Trophoblast cell (in vitro differentiated cells and primary cell): ENCODE measurements at regions not wholly inside any gene's neighbourhood (a gene's known extent, or its start where the extent isn't known, plus 50 kb on each side); places are given as distances from the start of the nearest gene placed in this dataset.

Experiments
- DNase-seq, 2 donors: peaks; one replicate each; pipeline ENCODE4 v3.0.0-alpha.2; 2016
- H2AFZ ChIP-seq: 2 replicates; pipeline ENCODE4 v1.6.1; 2013; ENCODE audit warnings: low read length, moderate library complexity, mild to moderate bottlenecking; ENCODE audit not compliant: insufficient read depth, poor library complexity
- H2AK5ac ChIP-seq: 2 replicates; pipeline ENCODE4 v1.6.1; 2013; ENCODE audit warnings: mild to moderate bottlenecking, low read length
- H2BK120ac ChIP-seq: 2 replicates; pipeline ENCODE4 v1.6.1; 2013; ENCODE audit warnings: low read length, mild to moderate bottlenecking, moderate library complexity; ENCODE audit not compliant: insufficient read depth, poor library complexity
- H2BK12ac ChIP-seq: 2 replicates; pipeline ENCODE4 v1.6.1; 2013; ENCODE audit warnings: mild to moderate bottlenecking, low read length, moderate library complexity
- H2BK5ac ChIP-seq: 2 replicates; pipeline ENCODE4 v1.6.1; 2013; ENCODE audit warnings: low read length, low read depth, moderate library complexity, mild to moderate bottlenecking; ENCODE audit not compliant: poor library complexity
- H3K14ac ChIP-seq: 2 replicates; pipeline ENCODE4 v1.6.1; 2013; ENCODE audit warnings: mild to moderate bottlenecking, low read length
- H3K18ac ChIP-seq: 2 replicates; pipeline ENCODE4 v1.6.1; 2013; ENCODE audit warnings: mild to moderate bottlenecking, low read length
- H3K23ac ChIP-seq: 2 replicates; pipeline ENCODE4 v1.6.1; 2013; ENCODE audit warnings: low read length
- H3K27ac ChIP-seq: 2 replicates; pipeline ENCODE4 v1.5.1; 2013; ENCODE audit warnings: low read depth, mild to moderate bottlenecking, inconsistent platforms, low read length, moderate library complexity
- H3K27me3 ChIP-seq: 2 replicates; pipeline ENCODE4 v1.6.1; 2013; ENCODE audit warnings: inconsistent platforms, mild to moderate bottlenecking, low read length, moderate library complexity; ENCODE audit not compliant: insufficient read depth
- H3K36me3 ChIP-seq, 2 experiments: 1 replicate in 1 of 2; 2 replicates in 1 of 2; pipeline ENCODE4 v1.6.1; 2013; ENCODE audit warnings: low read length in 2 of 2, mild to moderate bottlenecking in 2 of 2, moderate library complexity in 1 of 2; ENCODE audit not compliant: insufficient read depth in 2 of 2, control insufficient read depth in 1 of 2
- H3K4ac ChIP-seq: 2 replicates; pipeline ENCODE4 v1.6.1; 2013; ENCODE audit warnings: low read depth, mild to moderate bottlenecking, low read length, moderate library complexity
- H3K4me1 ChIP-seq, 2 experiments: 1 replicate in 1 of 2; 2 replicates in 1 of 2; pipeline ENCODE4 v1.6.1; 2013; ENCODE audit warnings: low read length in 2 of 2, mild to moderate bottlenecking in 2 of 2, moderate library complexity in 1 of 2; ENCODE audit not compliant: insufficient read depth in 2 of 2, control insufficient read depth in 1 of 2
- H3K4me2 ChIP-seq: 2 replicates; pipeline ENCODE4 v1.6.1; 2013; ENCODE audit warnings: inconsistent platforms, mild to moderate bottlenecking, low read length, moderate library complexity
- H3K4me3 ChIP-seq: 2 replicates; pipeline ENCODE4 v1.5.1; 2013; ENCODE audit warnings: mild to moderate bottlenecking, low read depth, low read length, inconsistent platforms
- H3K79me1 ChIP-seq: one replicate; pipeline ENCODE4 v1.6.1; 2013; ENCODE audit warnings: low read length
- H3K79me2 ChIP-seq: 2 replicates; pipeline ENCODE4 v1.6.1; 2013; ENCODE audit warnings: low read length, mild to moderate bottlenecking; ENCODE audit not compliant: control insufficient read depth, insufficient read depth, poor library complexity
- H3K9ac ChIP-seq: 2 replicates; pipeline ENCODE4 v1.6.1; 2013; ENCODE audit warnings: mild to moderate bottlenecking, low read length
- H3K9me3 ChIP-seq: 2 replicates; pipeline ENCODE4 v1.6.1; 2013; ENCODE audit warnings: low read depth, mild to moderate bottlenecking, control low read depth, inconsistent platforms, low read length; ENCODE audit not compliant: insufficient read depth
- H4K12ac ChIP-seq: 2 replicates; pipeline ENCODE4 v1.6.1; 2013; ENCODE audit warnings: low read depth, mild to moderate bottlenecking, low read length, moderate library complexity
- H4K8ac ChIP-seq: 2 replicates; pipeline ENCODE4 v1.6.1; 2013; ENCODE audit warnings: low read depth, mild to moderate bottlenecking, low read length, moderate library complexity
- H4K91ac ChIP-seq: one replicate; pipeline ENCODE4 v1.6.1; 2013; ENCODE audit warnings: low read depth, mild to moderate bottlenecking, low read length, moderate library complexity
- WGBS: extraction: QIAGEN DNeasy Blood & Tissue Kit; methylation state at CpG from one replicate; pipeline ENCODE4 v1.1.7; 2013; ENCODE audit warnings: missing lambda C conversion rate; ENCODE audit not compliant: insufficient read length, insufficient coverage; ENCODE audit errors: extremely low coverage; 5-methylcytosine and 5-hydroxymethylcytosine counted together

GRCh38 chr13:104310861-104311260 is 1244.6 kb upstream of the SLC10A2 start:
- no peak overlapping the region for H2AK5ac ChIP-seq
- H3K18ac ChIP-seq, result no peak overlapping the region
- peaks cover 0 to 2% of the 10 kb centered on the region in 2 experiments for H3K36me3 ChIP-seq
- no CpG with 5 or more reads among the region's 2 CpGs for WGBS
- H3K27ac ChIP-seq, result no peak overlapping the region
- no peaks in the 10 kb centered on the region for H3K79me2 ChIP-seq
- no peak for DNase-seq
- no peak overlapping the region for H3K14ac ChIP-seq
- no peak overlapping the region for H4K8ac ChIP-seq
- no peaks in the 10 kb centered on the region for H3K9me3 ChIP-seq
- no peak overlapping the region for H2AFZ ChIP-seq
- H3K23ac ChIP-seq, result no peak overlapping the region
- no peak overlapping the region for H3K4me3 ChIP-seq
- H2BK5ac ChIP-seq, result no peak overlapping the region
- H3K4me1 ChIP-seq, result no peaks in the 10 kb centered on the region
- no peaks in the 10 kb centered on the region for H3K79me1 ChIP-seq
- no peak overlapping the region for H3K9ac ChIP-seq
- H4K91ac ChIP-seq, result no peak overlapping the region
- no peak overlapping the region for H2BK12ac ChIP-seq
- no peak overlapping the region for H3K4ac ChIP-seq
- H3K27me3 ChIP-seq, result no peaks in the 10 kb centered on the region
- H2BK120ac ChIP-seq, result no peak overlapping the region
- H3K4me2 ChIP-seq, result no peak overlapping the region
- H4K12ac ChIP-seq, result no peak overlapping the region

- H3K79me1 ChIP-seq, result no peaks in the 10 kb centered on the region
- no peak overlapping the region for H2BK5ac ChIP-seq
- H4K8ac ChIP-seq, result no peak overlapping the region
- H3K14ac ChIP-seq, result no peak overlapping the region
- no peak overlapping the region for H3K4me2 ChIP-seq
- H3K79me2 ChIP-seq, result no peaks in the 10 kb centered on the region
- no peak overlapping the region for H2BK120ac ChIP-seq
- H3K27me3 ChIP-seq, result no peaks in the 10 kb centered on the region
- no peak overlapping the region for H3K18ac ChIP-seq
- WGBS, result no CpG with 5 or more reads among the region's 1 CpG
- no peak overlapping the region for H2AFZ ChIP-seq
- no peak overlapping the region for H2AK5ac ChIP-seq
- H3K4ac ChIP-seq, result no peak overlapping the region
- no peak overlapping the region for H4K12ac ChIP-seq
- H3K4me3 ChIP-seq, result no peak overlapping the region
- H3K23ac ChIP-seq, result no peak overlapping the region
- no peak for DNase-seq
- H4K91ac ChIP-seq, result no peak overlapping the region
- H2BK12ac ChIP-seq, result no peak overlapping the region
- H3K36me3 ChIP-seq, result peaks cover 0 to 2% of the 10 kb centered on the region in 2 experiments
- H3K9ac ChIP-seq, result no peak overlapping the region
- no peak overlapping the region for H3K27ac ChIP-seq
- H3K9me3 ChIP-seq, result no peaks in the 10 kb centered on the region
- H3K4me1 ChIP-seq, result no peaks in the 10 kb centered on the region
These were observed 1243.2 kb upstream of the SLC10A2 start for GRCh38 chr13:104309431-104309830.

GRCh38 chr13:104301171-104301975 is 1235.2 kb upstream of the SLC10A2 start:
- H3K9me3 ChIP-seq, result peaks cover 2% of the 10 kb centered on the region
- H3K79me1 ChIP-seq, result no peaks in the 10 kb centered on the region
- no peak overlapping the region for H3K23ac ChIP-seq
- H3K4me3 ChIP-seq, result no peak overlapping the region
- H3K79me2 ChIP-seq, result no peaks in the 10 kb centered on the region
- WGBS, result no CpG with 5 or more reads among the region's 4 CpGs
- no peak overlapping the region for H3K4ac ChIP-seq
- no peak overlapping the region for H3K27ac ChIP-seq
- H3K18ac ChIP-seq, result no peak overlapping the region
- no peak overlapping the region for H4K8ac ChIP-seq
- H3K9ac ChIP-seq, result no peak overlapping the region
- H3K4me2 ChIP-seq, result no peak overlapping the region
- H2AFZ ChIP-seq, result no peak overlapping the region
- H2AK5ac ChIP-seq, result no peak overlapping the region
- H2BK120ac ChIP-seq, result no peak overlapping the region
- no peaks in the 10 kb centered on the region for H3K36me3 ChIP-seq
- no peak overlapping the region for H4K12ac ChIP-seq
- no peak overlapping the region for H4K91ac ChIP-seq
- no peaks in the 10 kb centered on the region for H3K27me3 ChIP-seq
- H3K4me1 ChIP-seq, result no peaks in the 10 kb centered on the region
- DNase-seq, result no peak
- H3K14ac ChIP-seq, result no peak overlapping the region
- H2BK12ac ChIP-seq, result no peak overlapping the region
- no peak overlapping the region for H2BK5ac ChIP-seq

GRCh38 chr13:104297075-104297474 is 1230.9 kb upstream of the SLC10A2 start:
- no peak overlapping the region for H2BK5ac ChIP-seq
- no peaks in the 10 kb centered on the region for H3K79me1 ChIP-seq
- H3K27me3 ChIP-seq, result no peaks in the 10 kb centered on the region
- H3K4me3 ChIP-seq, result no peak overlapping the region
- H2AK5ac ChIP-seq, result no peak overlapping the region
- no peak overlapping the region for H2BK120ac ChIP-seq
- H3K14ac ChIP-seq, result no peak overlapping the region
- no peaks in the 10 kb centered on the region for H3K4me1 ChIP-seq
- H2BK12ac ChIP-seq, result no peak overlapping the region
- no peak overlapping the region for H3K23ac ChIP-seq
- DNase-seq, result no peak
- no peak overlapping the region for H3K4ac ChIP-seq
- no CpG with 5 or more reads among the region's 2 CpGs for WGBS
- H3K4me2 ChIP-seq, result no peak overlapping the region
- H3K9ac ChIP-seq, result no peak overlapping the region
- peaks cover 2% of the 10 kb centered on the region for H3K9me3 ChIP-seq
- no peak overlapping the region for H2AFZ ChIP-seq
- no peak overlapping the region for H4K8ac ChIP-seq
- H3K79me2 ChIP-seq, result no peaks in the 10 kb centered on the region
- no peak overlapping the region for H4K91ac ChIP-seq
- H3K27ac ChIP-seq, result no peak overlapping the region
- no peak overlapping the region for H3K18ac ChIP-seq
- no peaks in the 10 kb centered on the region for H3K36me3 ChIP-seq
- no peak overlapping the region for H4K12ac ChIP-seq
